Stimulated activated CD4-positive, alpha-beta T cell treated with anti-CD3 and anti-CD28 coated beads, Interleukin-2, amount 100 ng/mL, for 4 hours (primary cell): ENCODE measurements at regions not wholly inside any gene's neighbourhood (a gene's known extent, or its start where the extent isn't known, plus 50 kb on each side); places are given as distances from the start of the nearest gene placed in this dataset.

ENCODE experiments used
- DNase-seq: peaks from one replicate; pipeline ENCODE4 v3.0.0-alpha.2; 2020; ENCODE audit warnings: low read depth

GRCh38 chr16:79297296-79297695 is 303.2 kb downstream of the MAF start:
- no peak for DNase-seq

GRCh38 chr16:79296491-79296890 is 304.0 kb downstream of the MAF start:
- no peak for DNase-seq

GRCh38 chr16:79295746-79296145 is 304.8 kb downstream of the MAF start:
- DNase-seq: no peak

DNA sequence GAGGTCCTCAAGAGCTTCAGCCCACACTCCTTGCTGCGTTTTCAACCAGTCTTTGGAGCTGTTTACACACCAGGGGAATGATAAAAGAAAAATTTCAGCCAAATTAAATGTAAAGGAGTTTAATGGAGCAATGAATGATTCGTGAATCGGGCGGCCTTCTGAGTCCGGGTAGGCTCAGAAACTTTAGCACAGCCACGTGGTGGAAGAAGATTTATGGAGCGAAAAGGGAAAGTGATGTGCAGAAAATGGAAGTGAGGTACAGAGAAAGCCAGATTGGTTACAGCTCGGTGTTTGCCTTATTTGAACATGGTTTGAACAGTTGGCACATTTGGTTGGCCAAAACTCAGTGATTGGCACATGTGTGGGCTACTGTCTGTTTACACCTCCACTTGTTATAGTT is 305.4 kb downstream of the MAF start:
- DNase-seq: no peak

DNA sequence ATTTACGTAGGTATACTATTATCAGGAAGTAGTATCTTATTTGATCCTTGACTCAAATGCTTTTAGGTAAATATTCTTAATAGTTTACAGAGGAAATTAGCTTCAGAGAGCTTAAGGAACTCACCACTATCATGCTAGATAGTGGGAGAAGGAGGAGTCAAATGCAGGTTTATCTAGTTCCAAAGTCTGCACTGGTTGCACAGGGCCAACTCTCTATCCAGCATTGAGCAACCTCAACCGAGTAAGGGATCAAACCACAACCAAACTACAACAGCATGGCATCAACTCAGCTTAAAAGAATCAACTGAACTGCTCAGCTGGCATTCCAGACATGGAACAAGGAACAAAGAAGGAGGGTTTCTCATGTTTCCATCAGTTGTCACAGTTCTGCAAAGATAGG is 306.0 kb downstream of the MAF start:
- no peak for DNase-seq

DNA sequence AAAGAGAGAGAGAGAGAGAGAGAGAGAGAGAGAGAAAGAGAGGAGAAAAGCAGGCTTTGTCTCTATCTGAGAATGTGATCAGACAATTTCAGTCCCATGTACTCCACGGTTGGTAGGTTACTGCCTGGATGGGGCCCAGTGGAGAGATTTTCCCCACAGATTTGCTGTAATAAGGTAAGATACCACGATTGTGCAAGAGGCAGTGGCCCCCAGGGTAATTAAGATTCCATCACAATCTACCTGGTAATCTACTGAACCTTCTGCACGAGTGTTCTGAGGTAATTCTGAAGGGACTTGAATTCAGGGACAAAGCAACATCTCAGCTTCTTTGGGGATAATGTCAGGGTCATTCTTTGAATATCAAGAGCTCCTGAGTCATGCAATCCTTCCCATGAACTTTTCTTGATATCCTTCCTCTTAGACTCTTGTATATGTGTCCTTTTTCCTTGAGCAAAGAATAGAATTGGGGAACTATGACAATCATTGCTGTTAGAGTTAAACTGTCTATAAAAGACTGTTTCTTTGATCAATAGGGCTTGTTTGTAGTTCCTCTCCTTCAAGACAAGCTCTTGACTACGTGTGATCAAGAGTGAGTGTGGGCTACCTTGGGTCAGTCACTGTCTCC is 306.6 kb downstream of the MAF start:
- no peak for DNase-seq

DNA sequence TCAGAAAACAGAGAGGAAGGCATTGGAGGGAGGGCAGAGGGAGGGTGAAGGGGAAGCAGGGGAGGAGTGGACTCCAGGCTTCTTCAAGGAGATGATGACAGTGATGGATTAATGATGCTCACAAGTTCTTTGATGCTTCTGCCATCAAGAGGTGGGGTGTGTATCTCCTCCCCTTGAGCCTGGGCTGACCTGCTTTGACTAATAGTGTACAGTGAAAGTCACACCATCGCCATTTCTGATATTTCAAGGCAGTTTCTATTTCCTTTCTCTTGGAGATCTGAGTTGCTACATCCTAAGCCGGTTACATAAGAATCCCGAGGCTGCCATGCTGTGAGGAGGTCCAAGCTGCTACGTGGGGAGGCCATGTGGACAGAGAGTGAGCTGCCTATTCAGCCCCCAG is 312.5 kb downstream of the MAF start:
- no peak for DNase-seq

DNA sequence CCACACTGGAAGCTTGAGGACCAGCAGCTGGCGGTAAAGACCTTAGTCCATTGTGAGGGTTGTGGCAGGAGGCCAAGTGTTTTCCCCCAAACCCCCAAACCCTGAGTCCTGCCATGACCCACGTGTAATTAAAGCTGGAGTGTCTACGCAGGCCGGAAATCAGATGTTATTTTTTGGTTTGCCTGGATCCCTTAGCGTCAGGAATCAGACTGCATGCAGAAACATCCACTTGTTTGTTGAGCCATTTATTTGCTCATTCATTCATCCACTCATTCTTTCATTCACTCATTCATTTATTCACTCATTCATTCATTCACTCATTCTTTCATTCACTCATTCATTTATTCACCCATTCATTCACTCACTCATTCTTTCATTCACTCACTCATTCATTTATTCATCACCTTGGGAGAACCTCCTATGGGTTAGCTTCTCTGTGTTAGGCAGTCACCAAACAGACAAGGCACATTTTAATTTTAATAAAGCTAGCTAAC is 313.1 kb downstream of the MAF start:
- DNase-seq: no peak

GRCh38 chr16:79286646-79287423 is 313.7 kb downstream of the MAF start:
- DNase-seq: no peak

- DNase-seq: no peak
Measured at GRCh38 chr16:79284766-79285165, 315.8 kb downstream of the MAF start.

GRCh38 chr16:79283578-79283977 is 317.0 kb downstream of the MAF start:
- no peak for DNase-seq

DNA sequence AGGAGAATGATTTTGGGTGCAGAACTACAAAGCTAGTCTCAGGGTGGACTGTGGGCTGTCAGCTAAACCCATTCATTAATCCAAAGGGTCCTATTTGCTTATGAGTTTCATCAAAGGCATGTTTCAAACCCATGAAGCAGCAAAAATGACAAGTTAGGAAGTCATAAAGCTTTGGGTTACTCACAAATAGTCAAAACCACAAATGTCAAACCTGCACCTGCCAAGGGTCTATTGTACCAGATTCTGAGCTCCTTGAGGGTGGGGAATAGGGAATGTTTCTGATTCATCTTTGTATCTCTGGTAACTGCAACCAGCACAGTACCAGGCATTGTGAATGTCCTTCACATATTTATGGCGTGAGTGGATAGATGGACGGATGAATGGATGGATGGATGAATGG is 317.7 kb downstream of the MAF start:
- DNase-seq: no peak

DNA sequence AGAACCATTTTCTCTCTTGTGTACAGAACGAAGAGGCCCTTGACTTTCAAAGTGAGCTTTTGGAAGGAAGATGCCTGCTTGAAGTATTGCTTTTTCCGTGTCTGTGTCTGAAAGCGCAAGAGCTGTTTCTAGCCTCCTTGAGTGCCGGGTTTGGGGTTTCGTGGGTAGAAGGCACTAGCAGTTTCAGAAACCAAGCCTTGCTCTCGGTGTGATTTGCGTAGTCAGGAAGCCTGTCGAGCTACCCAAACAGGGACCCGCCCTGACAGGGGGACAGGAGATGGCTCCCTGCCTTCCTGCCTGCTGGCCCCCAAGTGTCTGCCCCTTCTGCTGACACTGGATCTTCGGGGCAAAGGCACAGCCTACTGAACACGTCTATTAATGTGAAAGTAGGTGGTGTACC is 322.0 kb downstream of the MAF start:
- peak; percentile 22 for DNase-seq

GRCh38 chr16:79276501-79276900 is 324.0 kb downstream of the MAF start:
- DNase-seq: no peak

- no peak for DNase-seq
Measured at GRCh38 chr16:79274264-79274663, 326.3 kb downstream of the MAF start.

- DNase-seq: peak; percentile 47
Measured at GRCh38 chr16:79272141-79272577, 328.4 kb downstream of the MAF start.

- DNase-seq: no peak
Measured at GRCh38 chr16:79271583-79271982, 329.0 kb downstream of the MAF start.

DNA sequence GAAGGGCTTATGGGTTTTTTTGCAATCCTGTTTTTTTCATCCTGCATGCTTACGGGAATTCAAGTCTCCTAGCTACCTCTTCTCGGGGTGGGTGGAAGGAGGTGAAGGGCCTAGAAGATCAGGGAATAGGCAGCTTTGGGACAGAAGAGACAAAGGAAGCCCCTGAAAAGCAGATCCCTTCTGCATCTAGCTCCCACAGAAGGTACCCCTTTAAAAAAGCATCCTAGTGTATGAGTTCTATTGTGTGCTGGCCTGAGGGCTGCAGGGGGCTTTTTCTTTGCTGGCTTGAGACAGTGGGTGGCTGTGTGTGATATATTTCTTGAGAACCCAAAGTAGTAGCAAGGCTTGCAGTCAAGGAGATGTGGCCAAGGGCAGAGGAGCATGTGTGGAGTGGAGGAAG is 330.5 kb downstream of the MAF start:
- no peak for DNase-seq

GRCh38 chr16:79269211-79269863 is 331.2 kb downstream of the MAF start:
- peak; percentile 31 for DNase-seq

- peak; percentile 31 for DNase-seq
Measured at GRCh38 chr16:79267781-79268180, 332.8 kb downstream of the MAF start.

- no peak for DNase-seq
Measured at GRCh38 chr16:79267146-79267545, 333.4 kb downstream of the MAF start.

DNA sequence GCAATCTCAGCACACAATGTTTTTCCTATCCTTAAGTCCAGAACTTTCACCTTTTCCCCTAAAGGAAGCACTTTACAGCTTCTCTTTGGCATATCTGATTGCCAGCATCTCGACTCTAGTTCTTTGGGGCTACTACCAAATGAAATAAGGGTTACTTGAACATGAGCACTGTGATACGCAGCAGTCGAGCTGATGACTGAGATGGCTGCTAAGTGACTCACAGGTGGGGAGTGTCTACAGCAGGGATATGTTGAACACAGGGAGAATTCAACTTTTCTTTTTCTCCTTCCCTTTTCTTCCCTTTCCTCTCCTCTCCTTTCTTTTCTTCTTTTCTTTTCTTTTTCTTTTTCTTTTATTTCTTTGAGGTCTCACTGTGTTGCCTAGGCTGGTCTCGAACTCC is 334.8 kb downstream of the MAF start:
- no peak for DNase-seq

DNA sequence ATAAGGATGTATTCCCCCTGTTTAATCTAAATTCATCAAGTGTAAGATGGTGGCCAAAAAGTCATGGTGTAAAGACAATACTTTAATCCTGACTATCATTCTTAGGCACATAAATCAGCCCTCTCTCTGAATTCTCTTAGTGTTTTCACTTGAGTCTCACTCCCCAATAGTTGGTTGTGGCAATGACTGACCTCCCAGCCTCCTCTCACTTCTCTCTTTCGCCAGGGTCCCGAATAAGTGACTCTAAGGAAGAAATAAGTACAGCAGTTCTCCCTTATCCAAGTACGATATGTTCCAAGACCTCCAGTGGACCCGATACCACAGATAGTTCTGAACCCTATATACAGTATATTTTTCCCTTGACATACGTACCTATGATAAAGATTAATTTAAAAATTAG is 335.3 kb downstream of the MAF start:
- no peak for DNase-seq
